ENCODE measurements at regions not wholly inside any gene's neighbourhood (a gene's known extent, or its start where the extent isn't known, plus 50 kb on each side); places are given as distances from the start of the nearest gene placed in this dataset.

DNA sequence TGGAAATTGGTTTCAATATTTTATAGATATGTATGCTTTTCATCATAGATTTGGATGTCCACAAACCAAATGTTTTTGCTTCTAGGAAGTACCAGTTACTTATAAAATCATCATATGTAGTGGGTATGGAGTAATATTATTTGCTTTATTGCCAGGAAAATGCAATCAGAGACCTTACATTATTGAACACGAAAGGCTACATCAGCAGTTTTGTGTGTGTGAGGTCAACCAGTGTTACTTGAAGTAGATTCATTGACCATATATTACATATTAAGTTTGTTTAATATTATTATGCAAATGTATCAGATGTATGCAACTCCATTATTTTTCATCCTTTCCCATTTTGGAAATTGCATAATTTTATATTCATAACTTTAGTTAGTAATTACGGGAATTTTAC is 219.1 kb upstream of the MMADHC start:
- TF ChIP-seq POLR2AphosphoS5 (IDR thresholded peaks at IDR 0.05): no peak
- TF ChIP-seq POLR2A (IDR thresholded peaks at IDR 0.05): no peak
- TF ChIP-seq, protein P1, sequence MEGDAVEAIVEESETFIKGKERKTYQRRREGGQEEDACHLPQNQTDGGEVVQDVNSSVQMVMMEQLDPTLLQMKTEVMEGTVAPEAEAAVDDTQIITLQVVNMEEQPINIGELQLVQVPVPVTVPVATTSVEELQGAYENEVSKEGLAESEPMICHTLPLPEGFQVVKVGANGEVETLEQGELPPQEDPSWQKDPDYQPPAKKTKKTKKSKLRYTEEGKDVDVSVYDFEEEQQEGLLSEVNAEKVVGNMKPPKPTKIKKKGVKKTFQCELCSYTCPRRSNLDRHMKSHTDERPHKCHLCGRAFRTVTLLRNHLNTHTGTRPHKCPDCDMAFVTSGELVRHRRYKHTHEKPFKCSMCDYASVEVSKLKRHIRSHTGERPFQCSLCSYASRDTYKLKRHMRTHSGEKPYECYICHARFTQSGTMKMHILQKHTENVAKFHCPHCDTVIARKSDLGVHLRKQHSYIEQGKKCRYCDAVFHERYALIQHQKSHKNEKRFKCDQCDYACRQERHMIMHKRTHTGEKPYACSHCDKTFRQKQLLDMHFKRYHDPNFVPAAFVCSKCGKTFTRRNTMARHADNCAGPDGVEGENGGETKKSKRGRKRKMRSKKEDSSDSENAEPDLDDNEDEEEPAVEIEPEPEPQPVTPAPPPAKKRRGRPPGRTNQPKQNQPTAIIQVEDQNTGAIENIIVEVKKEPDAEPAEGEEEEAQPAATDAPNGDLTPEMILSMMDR (IDR thresholded peaks at IDR 0.05): no peak
- no peak for TF ChIP-seq EP300 (IDR thresholded peaks at IDR 0.05)

Data from stomach (tissue), 4 donors.